G401 (cell line): ENCODE measurements at regions not wholly inside any gene's neighbourhood (a gene's known extent, or its start where the extent isn't known, plus 50 kb on each side); places are given as distances from the start of the nearest gene placed in this dataset.

Experiments
- DNase-seq: peaks from one replicate; pipeline ENCODE4 v3.0.0-alpha.2; 2015; ENCODE audit warnings: low spot score
- in situ Hi-C: cut with HindIII; loops from 2 replicates; pipeline ENCODE4 v1.10.0; 2016; ENCODE audit warnings: low sequenced_read_pairs, mixed read lengths

DNA sequence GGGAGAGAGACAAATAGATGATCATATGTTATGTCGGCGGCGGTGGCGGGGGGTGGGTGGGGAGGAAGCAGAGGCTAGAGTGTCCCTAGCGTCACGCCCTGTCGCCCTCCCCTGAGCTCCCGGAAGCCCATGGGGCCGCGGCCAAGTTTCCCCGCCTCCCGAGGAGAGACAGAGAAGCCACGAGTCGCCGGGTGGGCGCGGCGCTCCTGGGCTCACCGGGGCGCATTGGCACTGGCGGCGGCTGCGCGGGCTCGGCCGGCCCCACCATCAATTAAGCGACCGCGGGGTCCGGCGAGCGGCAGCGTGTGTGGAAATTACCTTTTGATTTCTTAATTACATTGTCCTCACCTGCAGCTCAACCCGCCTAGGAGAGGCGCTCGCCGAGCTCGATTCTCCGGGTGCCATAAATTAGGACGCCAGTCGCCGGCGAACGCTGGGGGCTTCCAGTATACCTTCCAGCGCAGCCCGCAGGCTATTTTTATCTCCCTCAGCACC lies 119.9 kb upstream of the LHX5 start:
- in situ Hi-C loops = no loop called here
- DNase-seq = no peak

DNA sequence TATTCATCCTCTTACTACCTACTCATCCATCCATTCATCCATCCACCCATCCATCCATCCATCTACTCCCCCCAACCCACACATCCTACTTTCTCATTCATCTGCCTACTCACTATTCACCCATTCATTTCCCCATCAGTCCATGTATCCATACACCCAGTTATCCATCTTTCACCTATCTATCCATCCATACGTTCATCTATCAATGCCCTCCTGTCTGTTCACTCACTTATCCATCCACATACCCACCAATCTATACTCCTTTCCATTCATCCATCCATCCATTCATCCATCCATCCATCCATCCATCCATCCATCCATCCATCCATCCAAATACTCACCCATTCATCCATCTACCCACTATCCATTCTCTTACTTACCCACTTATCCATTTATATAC lies 117.8 kb upstream of the LHX5 start:
- in situ Hi-C loops = no loop called here

DNA sequence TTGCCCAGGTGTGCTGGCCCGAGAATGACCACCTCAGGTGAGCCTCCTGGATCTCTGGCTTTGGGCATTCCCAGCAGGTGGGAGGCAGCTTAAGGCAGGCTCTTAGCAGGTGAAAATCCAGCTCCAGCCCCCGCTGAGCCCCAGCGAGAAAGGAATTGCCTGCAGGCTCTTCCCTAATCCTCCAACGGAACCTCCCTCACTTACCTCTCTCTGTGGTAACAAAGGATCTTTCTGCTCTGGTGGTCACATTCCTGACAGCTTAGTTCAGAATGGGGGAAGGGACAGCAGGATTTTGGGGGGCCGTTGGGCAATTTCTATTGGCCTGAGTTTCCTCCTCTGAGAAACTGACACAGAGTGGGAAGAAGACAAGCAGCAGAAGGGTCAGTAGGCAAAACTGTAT lies 116.0 kb upstream of the LHX5 start:
- in situ Hi-C loops = no loop called here
- DNase-seq = no peak

More for the DNA sequence above, 117.8 kb upstream of the LHX5 start:
- no peak for DNase-seq

DNA sequence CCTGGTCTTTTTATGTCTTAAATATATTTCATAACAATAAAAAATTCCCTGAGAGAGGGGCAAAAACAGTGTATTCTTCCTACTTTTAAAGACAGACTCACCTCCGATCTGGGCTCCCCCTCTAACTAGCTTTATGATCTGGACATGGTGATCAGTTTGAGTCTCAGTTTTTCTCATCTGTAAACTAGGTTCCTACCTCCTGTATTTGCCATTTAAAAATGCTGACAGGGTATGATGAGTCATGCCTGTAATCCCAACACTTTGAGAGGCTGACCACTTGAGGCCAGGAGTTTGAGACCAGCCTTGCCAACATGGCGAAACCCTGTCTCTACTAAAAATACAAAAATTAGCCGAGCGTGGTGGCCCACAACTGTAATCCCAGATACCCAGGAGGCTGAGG lies 114.8 kb upstream of the LHX5 start:
- in situ Hi-C loops = no loop called here
- no peak for DNase-seq

DNA sequence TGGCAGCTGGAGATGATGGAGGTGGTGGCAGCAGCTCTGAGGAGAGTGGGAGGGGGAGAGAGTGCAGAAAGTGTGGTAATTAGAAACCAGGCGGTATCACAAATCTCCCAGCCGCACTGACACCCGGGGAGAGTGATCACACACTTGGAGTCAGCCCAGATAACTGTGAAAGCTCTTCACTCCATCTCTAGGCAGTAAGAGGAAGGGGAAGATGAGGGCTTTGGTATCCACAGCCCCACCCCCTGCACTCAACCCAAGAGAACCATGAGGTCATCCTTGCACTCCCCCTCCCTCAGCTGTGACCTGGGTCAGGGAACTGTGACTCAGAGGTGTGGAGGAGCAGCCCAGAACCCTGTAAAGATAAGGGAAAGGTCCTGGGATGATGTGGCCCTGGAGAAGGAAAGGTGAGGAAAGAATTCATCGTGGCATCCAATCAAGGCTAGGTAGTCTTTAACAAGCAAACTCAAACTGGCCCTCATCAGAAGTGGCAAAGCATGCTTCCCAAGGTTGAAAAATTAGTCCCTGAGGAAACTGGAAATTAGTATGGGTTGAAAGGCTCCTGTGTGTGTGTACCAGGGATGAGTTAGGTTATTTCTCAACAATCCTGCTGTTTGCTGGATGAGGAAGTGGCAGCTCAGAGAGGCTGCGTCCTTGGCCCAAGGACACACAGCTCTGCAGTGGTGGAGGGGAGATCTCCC lies 111.0 kb upstream of the LHX5 start:
- no peak for DNase-seq
- in situ Hi-C loops = no loop called here

DNA sequence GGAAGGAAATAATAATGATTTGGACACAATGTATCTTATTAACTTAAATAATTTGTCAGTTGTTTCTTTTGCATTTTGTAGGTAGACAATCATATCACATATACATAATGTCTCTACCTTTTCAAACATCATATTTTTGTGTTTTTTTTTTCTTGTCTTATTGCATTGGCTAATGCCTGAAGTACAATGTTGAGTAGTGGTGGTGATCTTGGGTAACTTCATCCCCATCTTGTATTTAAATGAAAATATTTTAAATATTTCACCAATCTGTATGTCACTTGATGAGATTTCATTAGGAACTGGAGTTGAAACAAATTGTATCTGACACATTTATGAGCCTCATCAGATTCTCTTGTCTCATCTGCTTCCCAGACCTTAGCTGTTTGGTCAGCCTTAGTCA lies 109.7 kb upstream of the LHX5 start:
- in situ Hi-C loops = no loop called here
- DNase-seq = no peak

DNA sequence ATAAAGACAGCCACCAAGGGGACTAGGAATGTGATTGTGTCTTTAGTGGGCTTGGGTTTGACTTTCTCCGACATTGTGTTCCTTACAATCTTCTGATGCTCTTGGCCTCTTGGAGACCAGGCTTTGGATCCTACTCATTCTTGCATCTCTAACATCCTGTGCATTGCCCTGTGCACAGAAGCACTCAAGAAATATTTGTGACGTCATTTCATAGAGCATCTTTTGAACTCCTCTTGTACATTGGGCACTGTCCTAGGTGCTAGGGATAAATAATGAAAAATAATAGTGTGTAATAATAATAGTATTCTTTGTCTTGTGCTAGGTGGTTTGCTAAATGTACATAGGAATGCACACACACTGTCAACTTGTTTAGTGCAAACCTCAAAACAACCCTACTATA lies 108.8 kb upstream of the LHX5 start:
- in situ Hi-C loops = no loop called here

DNA sequence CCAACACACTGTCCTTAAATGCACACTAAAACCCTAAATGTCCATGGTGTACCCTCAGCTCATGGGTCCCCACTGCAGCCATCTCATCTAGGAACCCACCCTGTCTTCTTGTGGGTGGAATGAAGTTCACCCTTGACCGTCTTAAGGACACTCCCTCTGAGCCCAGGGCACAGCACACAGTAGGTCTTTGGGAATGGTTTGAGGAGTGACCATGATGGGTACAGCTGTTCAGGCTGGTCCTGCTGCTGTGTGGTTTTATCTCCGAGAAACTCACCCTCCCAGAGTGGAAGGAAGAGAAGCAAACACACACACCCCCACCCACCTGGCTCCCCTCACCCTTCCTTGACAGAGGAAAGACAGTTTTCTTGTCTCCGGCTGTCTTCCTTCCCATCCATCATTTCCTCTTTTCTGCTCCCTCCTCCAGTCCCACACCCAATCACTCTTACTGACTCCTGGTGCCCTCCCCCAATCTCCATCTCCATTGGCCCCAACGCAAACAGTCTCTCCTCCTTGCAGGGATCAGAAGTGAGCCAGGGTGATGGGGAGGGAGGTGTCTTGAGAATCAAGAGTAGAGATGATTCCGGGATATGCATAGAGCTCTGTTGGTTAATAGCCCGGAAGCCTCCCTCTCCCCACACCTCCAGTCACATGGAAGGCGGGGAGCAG lies 105.9 kb upstream of the LHX5 start:
- DNase-seq = no peak
- in situ Hi-C loops = no loop called here

More for the DNA sequence above, 108.8 kb upstream of the LHX5 start:
- DNase-seq = no peak

DNA sequence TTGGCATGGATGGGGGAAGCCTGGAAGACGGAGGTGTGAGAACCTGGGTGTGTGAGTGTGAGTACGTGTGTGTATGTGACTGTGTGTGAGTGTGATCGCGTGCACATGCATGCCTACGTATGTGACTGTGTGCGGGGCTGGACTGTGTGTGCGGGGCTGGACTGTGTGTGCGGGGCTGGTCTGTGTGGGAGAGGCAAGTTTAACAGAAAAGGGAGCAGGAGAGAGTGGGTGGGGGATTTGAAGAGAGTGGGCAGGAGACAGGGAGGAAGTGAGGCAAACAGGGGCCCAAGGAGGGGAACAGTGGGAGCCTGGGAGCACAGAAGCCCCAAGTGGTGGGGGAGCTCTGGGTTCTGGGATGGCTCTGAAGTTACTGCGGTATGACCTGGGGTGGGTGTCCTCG lies 103.7 kb upstream of the LHX5 start:
- DNase-seq = no peak
- in situ Hi-C loops = no loop called here

DNA sequence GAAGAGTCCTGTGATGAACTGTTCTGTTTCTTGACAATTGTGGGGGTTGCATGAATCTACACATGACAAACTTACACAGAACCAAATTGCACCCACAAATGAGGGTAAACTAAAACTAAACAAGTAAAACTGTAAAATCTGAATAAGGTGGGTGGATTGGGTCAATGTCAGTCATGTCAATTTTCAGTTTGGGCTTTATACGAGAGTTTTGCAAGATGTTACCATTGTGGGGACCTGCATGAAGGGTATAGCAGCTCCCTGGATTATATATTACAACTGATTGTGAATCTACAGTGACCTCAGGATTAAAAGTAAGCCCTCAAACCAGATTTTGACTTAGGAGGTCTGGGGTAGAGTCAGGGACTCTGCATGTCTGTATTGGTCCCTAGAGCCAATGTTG lies 101.5 kb upstream of the LHX5 start:
- in situ Hi-C loops = no loop called here
- DNase-seq = no peak

DNA sequence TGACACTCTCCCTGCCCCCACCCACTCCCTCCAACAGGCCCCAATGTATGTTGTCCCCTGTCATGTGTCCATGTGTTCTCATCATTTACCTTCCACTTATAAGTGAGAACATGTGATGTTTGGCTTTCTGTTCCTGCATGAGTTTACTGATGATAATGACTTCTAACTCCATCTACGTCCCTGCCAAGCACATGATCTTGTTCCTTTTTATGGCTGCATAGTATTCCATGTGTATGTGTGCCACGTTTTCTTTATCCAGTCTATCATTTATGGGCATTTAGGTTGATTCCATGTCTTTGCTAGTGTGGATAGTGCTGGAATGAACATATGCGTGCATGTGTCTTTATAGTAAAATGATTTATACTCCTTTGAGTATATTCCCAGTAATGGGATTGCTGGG lies 100.0 kb upstream of the LHX5 start:
- DNase-seq = no peak
- in situ Hi-C loops = no loop called here

DNA sequence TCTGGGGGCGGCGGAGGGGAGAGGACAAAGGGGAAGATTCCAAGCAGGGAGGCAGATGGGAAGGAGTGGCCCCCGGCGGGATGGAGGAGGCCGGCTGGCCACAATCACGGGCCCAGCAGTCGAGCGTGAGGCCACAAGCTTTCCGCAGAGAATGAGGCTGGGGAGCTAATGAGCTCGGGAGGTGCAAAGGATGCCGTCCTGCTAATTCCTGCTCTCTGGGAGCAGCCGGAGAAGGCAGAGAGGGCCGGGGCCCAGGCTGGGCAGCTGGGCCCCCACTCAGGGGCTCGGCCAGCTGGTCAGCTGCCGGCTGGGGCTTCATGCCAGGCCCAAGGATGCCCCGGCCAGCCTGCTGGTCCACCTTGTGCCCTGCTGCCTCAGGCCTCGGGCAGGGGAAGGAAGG lies 98.1 kb upstream of the LHX5 start:
- in situ Hi-C loops = no loop called here
- peak; percentile 78 for DNase-seq

DNA sequence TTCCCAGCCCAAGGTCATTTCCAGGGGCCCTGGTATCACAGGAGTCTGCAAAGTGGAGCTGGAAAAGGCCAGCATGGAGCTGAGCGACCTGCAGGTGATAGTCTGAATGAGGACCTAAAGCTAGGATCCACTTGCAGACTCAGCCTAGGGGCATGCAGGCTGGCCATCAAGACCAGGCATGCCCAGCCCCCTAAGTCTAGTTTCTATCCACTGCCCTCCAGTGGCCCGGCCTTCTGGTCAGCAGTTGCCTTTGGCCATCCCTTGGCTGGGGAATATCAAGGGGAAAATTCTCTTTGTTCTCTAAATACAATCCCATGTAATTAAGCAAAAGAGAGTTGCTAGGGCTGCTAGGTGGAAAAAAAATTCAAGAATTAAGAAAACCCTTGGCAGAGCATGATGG lies 96.3 kb upstream of the LHX5 start:
- DNase-seq = peak; percentile 1
- in situ Hi-C loops = no loop called here

DNA sequence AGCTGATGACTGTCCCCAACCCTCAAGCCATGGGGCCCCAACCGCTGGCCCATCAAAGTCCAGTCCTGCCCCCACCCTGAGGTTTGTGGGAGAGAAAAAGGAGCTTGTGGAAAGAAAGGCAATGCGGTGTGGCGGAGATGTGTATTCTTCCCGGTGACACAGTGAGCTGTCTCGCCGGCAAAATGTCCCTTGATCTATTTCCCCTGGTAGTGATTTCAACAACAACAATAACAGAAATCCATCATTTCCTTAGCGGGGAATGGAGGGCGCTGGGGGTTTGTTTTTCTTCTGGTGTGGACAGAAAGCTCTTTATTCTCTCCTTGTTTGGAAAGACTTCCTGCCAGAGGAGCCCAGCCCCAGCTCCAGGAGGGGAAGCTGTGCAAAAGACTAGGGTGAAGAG lies 93.7 kb upstream of the LHX5 start:
- no peak for DNase-seq
- in situ Hi-C loops = no loop called here

DNA sequence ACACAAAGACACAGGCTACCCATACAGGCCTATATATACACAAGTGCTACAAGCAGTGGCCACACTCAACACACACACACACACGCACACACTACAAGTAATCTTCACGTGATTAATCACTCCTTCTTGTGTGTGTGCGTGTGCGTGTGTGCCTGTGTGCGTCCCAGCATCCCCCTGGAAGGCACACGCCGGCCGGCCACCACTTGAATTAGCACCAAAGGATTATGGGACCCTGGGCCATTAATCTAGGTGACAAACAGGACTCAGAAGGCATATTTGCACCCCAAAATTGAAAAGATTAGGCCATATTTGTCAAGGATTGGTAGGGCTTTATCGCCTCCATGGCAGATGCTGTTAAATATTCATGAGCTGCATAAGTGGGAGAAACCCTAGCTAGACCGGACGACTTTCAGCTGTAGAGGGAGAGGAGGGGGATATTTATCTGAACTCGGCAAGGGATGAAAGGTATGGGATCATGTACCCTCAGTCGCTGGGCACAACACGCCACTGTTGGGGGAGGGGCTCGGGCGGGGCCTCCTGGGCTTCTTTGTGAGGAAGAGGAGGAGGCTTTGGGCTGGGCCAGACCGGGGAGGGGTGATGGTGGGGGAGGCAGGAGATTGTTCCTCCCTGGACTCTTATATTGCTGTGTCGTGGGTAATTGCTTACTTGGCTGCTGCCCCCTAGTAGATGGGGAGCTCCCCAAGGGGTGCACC lies 89.6 kb upstream of the LHX5 start:
- DNase-seq = no peak
- in situ Hi-C loops = no loop called here

DNA sequence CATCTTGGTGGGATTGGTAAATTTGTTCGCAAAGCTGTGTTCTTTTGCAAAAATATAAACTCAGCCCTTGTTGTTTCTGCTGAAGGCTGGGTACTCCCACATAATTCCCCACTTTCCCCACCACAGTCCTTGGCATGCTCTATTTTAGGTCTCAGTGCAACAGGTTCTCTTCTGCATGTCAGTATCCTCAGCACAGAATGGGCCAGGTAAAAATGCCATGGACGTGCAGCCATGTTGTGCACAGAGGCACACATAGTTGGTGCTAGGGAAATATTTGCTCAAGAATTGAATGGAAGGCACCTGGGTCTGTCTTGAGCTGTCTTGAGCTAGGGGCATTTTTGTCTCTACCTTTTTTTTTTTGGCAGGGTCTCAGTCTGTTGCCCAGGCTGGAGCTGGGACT lies 87.8 kb upstream of the LHX5 start:
- DNase-seq = no peak
- in situ Hi-C loops = no loop called here

DNA sequence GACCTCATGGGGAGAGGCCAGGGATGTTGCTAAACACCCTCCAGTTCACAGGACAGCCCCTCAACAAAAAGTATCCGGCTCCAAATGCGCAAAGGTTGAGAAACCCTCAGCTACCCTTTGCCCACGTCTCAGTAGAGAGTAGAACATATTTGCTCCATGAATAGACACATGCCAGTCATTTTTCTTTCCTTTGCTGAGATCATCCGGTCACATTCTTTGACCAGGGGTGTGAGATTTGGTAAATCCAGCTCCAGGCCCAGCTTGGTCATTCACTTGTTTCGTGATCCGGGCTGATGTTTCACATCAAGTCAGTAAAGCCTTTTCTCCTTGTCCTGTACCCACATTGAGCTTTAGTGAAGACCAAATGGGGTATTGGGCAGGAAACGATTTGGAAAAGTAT lies 83.6 kb upstream of the LHX5 start:
- in situ Hi-C loops = no loop called here
- DNase-seq = no peak

DNA sequence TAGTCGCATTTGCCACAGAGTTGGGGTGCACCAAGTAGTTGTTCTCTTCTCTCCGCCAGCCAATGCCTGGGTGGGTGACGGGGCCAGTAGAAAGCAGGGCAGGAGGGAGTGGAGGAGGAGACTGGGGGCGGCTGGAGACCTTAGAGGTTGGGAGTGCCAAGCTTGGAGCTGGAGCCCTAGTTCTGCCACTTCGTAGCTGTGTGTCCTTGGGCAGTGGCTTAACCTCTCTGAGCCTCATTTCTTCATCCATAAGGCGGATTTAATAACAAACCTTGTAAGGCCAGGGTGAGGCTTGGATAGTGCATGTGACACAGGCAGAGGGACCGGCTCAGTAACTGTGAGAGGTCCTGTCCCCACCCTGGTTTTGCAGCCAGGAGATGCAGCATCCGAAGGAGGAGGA lies 81.1 kb upstream of the LHX5 start:
- no peak for DNase-seq
- in situ Hi-C loops = no loop called here

DNA sequence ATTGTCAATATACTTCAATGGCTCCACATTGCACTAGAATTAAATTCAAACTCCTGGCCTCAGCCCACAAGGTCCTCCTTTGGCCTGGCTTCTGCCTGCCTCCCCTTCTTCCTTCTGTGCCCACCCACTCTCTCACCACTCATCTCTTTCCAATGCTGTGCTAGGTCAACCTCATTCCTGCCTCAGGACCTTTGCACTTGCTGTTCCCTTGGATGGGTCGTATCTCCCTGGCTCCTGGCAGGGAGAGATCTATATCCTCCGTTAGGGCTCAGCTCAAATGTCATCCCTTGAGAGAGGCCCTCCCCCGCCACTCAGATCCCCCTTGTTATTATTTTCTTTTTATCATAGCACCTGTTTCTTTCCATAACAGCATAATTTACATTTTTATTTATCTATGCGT lies 79.9 kb upstream of the LHX5 start:
- in situ Hi-C loops = no loop called here
- DNase-seq = no peak

DNA sequence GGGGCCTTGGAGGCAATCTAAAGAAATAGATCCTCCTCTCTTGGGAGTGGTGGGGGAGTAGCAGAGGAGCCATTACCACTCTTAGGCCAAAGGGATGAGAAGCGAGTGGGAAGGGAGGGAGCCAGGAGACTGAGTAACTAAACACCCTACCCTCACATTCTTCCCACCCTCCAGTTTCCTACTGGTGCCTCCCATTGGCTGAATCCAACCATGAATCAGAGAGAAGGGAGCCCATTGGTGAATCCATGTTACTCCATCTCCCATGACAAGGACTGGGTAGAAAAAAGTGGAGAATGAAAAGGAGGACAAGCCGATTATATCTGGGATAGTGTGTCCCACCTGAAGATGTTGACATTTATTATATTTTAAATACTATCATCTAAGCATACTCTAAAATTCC lies 76.8 kb upstream of the LHX5 start:
- in situ Hi-C loops = no loop called here
- no peak for DNase-seq
